ENCODE measurements at regions not wholly inside any gene's neighbourhood (a gene's known extent, or its start where the extent isn't known, plus 50 kb on each side); places are given as distances from the start of the nearest gene placed in this dataset.

DNA sequence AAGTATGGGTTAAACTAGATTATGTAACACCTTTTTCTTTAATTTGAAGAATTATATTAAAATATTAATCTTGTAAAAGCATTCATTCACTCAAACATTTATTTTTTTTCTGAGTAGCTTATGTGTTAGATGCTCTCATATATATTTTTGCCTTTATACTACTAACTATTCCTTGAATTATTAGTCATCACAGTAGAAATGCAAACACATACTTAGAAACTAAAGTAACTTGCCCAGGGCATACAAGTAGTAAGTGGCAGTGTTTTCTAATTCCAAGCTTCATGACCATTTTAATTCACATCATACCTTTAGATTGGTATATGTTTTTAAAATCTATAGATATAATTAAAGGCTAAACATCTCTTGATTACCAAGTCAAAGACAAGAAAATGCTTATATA lies 1271.0 kb downstream of the BRINP3 start:
- H3K9me3 Mint-ChIP-seq (ENCODE audit: low read depth): no peaks in the 10 kb centered on the region
- no peaks in the 10 kb centered on the region for H3K27me3 Mint-ChIP-seq (ENCODE audit: low read depth)
- no peak overlapping the region for H3K27ac Mint-ChIP-seq (ENCODE audit: unreplicated experiment)
- TF ChIP-seq, protein P1, sequence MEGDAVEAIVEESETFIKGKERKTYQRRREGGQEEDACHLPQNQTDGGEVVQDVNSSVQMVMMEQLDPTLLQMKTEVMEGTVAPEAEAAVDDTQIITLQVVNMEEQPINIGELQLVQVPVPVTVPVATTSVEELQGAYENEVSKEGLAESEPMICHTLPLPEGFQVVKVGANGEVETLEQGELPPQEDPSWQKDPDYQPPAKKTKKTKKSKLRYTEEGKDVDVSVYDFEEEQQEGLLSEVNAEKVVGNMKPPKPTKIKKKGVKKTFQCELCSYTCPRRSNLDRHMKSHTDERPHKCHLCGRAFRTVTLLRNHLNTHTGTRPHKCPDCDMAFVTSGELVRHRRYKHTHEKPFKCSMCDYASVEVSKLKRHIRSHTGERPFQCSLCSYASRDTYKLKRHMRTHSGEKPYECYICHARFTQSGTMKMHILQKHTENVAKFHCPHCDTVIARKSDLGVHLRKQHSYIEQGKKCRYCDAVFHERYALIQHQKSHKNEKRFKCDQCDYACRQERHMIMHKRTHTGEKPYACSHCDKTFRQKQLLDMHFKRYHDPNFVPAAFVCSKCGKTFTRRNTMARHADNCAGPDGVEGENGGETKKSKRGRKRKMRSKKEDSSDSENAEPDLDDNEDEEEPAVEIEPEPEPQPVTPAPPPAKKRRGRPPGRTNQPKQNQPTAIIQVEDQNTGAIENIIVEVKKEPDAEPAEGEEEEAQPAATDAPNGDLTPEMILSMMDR (IDR thresholded peaks at IDR 0.05): no peak
- H3K4me3 Mint-ChIP-seq (ENCODE audit: unreplicated experiment): no peak overlapping the region
- H3K4me1 Mint-ChIP-seq (ENCODE audit: low read depth): no peaks in the 10 kb centered on the region
- DNase-seq (ENCODE audit: low spot score): no peak
- H3K36me3 Mint-ChIP-seq (ENCODE audit: low read depth): no peaks in the 10 kb centered on the region

DNA sequence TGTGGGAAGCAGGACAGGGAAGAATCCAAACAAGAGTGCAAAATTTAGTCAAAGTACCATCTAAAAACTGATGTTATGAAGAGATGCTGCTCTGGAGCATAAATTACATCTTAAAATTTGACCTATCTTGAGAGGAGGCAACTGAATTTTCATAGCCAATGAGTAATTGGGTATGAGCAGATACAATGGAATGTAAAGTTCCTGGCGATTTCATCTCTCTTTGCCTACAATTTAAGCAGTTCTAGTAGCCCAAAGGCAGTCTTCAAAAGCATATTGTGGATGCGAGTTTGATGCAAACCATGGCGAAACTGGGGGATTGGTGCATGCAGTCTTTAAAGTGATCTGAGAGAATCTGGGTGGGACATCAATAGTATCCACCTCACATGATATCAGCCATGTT lies 1265.9 kb downstream of the BRINP3 start:
- H3K4me1 Mint-ChIP-seq (ENCODE audit: low read depth): no peaks in the 10 kb centered on the region
- H3K27me3 Mint-ChIP-seq (ENCODE audit: low read depth): no peaks in the 10 kb centered on the region
- no peak overlapping the region for H3K27ac Mint-ChIP-seq (ENCODE audit: unreplicated experiment)
- no peak overlapping the region for H3K4me3 Mint-ChIP-seq (ENCODE audit: unreplicated experiment)
- no peaks in the 10 kb centered on the region for H3K9me3 Mint-ChIP-seq (ENCODE audit: low read depth)
- TF ChIP-seq, protein P1 (IDR thresholded peaks at IDR 0.05): no peak
- no peaks in the 10 kb centered on the region for H3K36me3 Mint-ChIP-seq (ENCODE audit: low read depth)
- no peak for DNase-seq (ENCODE audit: low spot score)

DNA sequence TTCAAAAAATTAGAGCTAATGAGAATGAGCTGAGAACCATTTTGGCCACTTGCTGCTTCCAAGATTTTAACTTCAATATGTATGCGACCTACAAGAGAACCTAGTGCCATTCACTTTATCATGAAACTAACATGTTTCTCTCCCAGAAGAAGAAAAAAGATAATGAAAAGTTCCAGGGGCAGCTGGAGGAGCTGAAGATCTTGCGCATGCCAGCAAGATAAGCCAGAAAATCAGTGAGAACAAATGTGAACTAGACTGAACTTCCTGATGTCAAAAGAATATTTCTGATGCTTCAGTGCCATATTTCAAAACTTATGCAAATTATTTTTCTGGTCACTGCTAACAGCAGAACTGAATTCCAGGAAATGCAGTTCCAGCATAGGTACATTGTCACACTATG lies 1265.1 kb downstream of the BRINP3 start:
- H3K27ac Mint-ChIP-seq (ENCODE audit: unreplicated experiment): no peak overlapping the region
- TF ChIP-seq, protein P1 (IDR thresholded peaks at IDR 0.05): no peak
- H3K4me1 Mint-ChIP-seq (ENCODE audit: low read depth): no peaks in the 10 kb centered on the region
- no peak overlapping the region for H3K4me3 Mint-ChIP-seq (ENCODE audit: unreplicated experiment)
- no peaks in the 10 kb centered on the region for H3K9me3 Mint-ChIP-seq (ENCODE audit: low read depth)
- no peaks in the 10 kb centered on the region for H3K36me3 Mint-ChIP-seq (ENCODE audit: low read depth)
- no peak for DNase-seq (ENCODE audit: low spot score)
- no peaks in the 10 kb centered on the region for H3K27me3 Mint-ChIP-seq (ENCODE audit: low read depth)

DNA sequence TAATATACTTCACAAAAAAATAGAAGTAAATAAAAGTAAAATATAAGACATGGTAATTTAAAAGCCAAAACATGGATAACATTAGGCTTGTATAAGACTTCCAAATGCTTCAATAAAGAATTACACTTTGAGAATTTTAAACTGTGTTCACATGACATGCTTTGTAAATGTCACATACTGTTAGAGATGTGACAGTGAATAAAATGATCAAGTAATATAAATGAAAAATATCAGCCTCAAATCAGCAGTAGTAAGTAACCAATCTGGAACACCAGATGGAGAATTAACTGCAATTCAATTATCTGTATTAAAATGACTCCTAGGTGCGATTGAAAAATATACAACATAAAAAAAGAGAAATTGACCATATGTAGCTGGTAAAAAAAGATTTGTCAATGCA lies 1260.8 kb downstream of the BRINP3 start:
- TF ChIP-seq, protein P1 (IDR thresholded peaks at IDR 0.05): no peak
- no peak for DNase-seq (ENCODE audit: low spot score)
- Mint-ChIP-seq H3K36me3 (ENCODE audit: low read depth) (no peaks in the 10 kb centered on the region), H3K27ac (ENCODE audit: unreplicated experiment) (no peak overlapping the region), H3K9me3 (ENCODE audit: low read depth) (no peaks in the 10 kb centered on the region), H3K4me1 (ENCODE audit: low read depth) (no peaks in the 10 kb centered on the region), H3K27me3 (ENCODE audit: low read depth) (peaks cover 2% of the 10 kb centered on the region), H3K4me3 (ENCODE audit: unreplicated experiment) (no peak overlapping the region)

DNA sequence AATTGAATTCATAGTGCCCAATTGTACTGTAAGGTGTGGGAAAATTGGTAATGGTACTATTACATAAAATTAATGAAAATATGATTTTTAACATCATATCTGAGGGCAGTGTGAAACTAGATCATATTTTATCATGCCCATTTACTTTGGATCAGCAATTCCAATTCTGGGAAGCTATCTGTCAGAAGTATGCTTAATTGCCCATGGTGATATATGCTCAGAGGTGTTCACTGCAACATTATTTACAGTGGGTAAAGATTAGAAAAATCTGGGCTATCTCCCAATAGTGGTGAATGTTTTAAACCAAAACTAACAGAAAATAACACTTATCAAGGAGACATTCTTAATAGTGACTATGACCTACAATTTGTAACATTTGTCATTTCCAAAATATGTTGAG lies 1260.0 kb downstream of the BRINP3 start:
- TF ChIP-seq, protein P1 (IDR thresholded peaks at IDR 0.05): no peak
- Mint-ChIP-seq H3K4me3 (ENCODE audit: unreplicated experiment) (no peak overlapping the region), H3K4me1 (ENCODE audit: low read depth) (no peaks in the 10 kb centered on the region), H3K27ac (ENCODE audit: unreplicated experiment) (no peak overlapping the region), H3K9me3 (ENCODE audit: low read depth) (no peaks in the 10 kb centered on the region), H3K36me3 (ENCODE audit: low read depth) (no peaks in the 10 kb centered on the region), H3K27me3 (ENCODE audit: low read depth) (peaks cover 2% of the 10 kb centered on the region)
- no peak for DNase-seq (ENCODE audit: low spot score)

All from chondrocyte (in vitro differentiated cells).